Neutrophil (primary cell): ENCODE measurements at regions not wholly inside any gene's neighbourhood (a gene's known extent, or its start where the extent isn't known, plus 50 kb on each side); places are given as distances from the start of the nearest gene placed in this dataset.

Experiments
- H3K27ac ChIP-seq: fragments of 200-600 bp; sonication (generic); 2 replicates; pipeline ENCODE4 v1.5.1; 2016; ENCODE audit warnings: mild to moderate bottlenecking, moderate library complexity
- H3K27me3 ChIP-seq: fragments of 200-600 bp; sonication (generic); 2 replicates; pipeline ENCODE4 v1.6.0; 2016; ENCODE audit warnings: mild to moderate bottlenecking
- H3K36me3 ChIP-seq: fragments of 200-600 bp; sonication (generic); 2 replicates; pipeline ENCODE4 v1.5.1; 2017
- H3K4me1 ChIP-seq, 2 experiments: fragments of 200-600 bp in 1 of 2; sonication (generic) in 1 of 2; 1 replicate in 1 of 2; 2 replicates in 1 of 2; pipeline versions ENCODE4 v1.5.1 to v1.6.1; 2013 to 2016; ENCODE audit warnings: low read depth in 1 of 2, low read length in 1 of 2, mild to moderate bottlenecking in 1 of 2, moderate library complexity in 1 of 2; ENCODE audit not compliant: control insufficient read depth in 1 of 2, insufficient read depth in 1 of 2
- H3K4me3 ChIP-seq, 2 experiments: fragments of 200-600 bp in 1 of 2; sonication (generic) in 1 of 2; 1 replicate in 1 of 2; 2 replicates in 1 of 2; pipeline ENCODE4 v1.5.1; 2013 to 2016; ENCODE audit warnings: low read depth in 1 of 2, low read length in 1 of 2, mild to moderate bottlenecking in 1 of 2, moderate library complexity in 1 of 2
- H3K9me3 ChIP-seq: fragments of 200-600 bp; sonication (generic); 2 replicates; pipeline ENCODE4 v1.5.1; 2016
- TF ChIP-seq, protein P1 (sequence below): fragments of 200-600 bp; sonication (generic); IDR thresholded peaks from 2 replicates; pipeline ENCODE4 v1.5.1; 2016; ENCODE audit warnings: antibody characterized with exemption

DNA sequence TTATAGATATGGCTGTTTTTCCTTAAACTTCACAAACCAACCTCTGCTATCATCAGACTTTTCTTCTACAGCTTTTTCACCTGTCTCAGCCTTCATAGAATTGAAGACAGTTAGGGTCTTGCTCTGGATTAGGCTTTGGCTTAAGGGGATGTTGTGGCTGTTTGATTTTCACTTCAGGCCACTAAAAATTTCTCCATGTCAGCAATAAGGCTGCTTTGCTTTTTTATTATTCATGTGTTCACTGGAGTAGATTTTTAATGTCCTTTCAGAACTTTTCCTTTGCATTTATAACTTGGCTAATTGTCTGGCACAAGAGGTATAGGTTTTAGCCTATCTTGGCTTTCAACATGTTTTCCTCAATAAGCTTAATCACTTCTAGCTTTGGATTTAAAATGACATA is 392.6 kb downstream of the RFPL4B start:
- H3K9me3 ChIP-seq = no peaks in the 10 kb centered on the region
- H3K27me3 ChIP-seq = no peaks in the 10 kb centered on the region
- no peaks in the 10 kb centered on the region for H3K36me3 ChIP-seq
- no peaks in the 10 kb centered on the region for H3K4me1 ChIP-seq
- TF ChIP-seq, protein P1, sequence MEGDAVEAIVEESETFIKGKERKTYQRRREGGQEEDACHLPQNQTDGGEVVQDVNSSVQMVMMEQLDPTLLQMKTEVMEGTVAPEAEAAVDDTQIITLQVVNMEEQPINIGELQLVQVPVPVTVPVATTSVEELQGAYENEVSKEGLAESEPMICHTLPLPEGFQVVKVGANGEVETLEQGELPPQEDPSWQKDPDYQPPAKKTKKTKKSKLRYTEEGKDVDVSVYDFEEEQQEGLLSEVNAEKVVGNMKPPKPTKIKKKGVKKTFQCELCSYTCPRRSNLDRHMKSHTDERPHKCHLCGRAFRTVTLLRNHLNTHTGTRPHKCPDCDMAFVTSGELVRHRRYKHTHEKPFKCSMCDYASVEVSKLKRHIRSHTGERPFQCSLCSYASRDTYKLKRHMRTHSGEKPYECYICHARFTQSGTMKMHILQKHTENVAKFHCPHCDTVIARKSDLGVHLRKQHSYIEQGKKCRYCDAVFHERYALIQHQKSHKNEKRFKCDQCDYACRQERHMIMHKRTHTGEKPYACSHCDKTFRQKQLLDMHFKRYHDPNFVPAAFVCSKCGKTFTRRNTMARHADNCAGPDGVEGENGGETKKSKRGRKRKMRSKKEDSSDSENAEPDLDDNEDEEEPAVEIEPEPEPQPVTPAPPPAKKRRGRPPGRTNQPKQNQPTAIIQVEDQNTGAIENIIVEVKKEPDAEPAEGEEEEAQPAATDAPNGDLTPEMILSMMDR = no peak
- no peak overlapping the region for H3K4me3 ChIP-seq
- no peak overlapping the region for H3K27ac ChIP-seq

DNA sequence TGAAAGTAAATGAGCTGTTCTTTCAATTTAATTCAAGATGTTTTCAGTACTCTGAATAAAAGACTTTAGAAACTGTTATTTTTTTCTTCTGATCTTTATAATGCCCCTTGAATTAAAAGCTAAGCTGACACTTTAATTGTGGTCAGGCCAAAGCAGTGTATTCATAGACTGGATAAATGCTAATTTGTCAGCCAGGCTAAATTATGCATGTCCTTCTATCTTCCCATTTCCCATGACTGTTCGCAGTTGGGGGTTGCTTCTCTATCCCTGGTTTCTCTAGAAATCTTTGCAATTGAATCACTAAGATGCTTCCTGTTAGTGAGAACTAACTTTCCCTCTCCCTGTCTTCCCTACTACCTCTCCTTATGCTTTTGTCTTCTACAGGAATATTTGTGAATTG is 396.2 kb downstream of the RFPL4B start:
- peaks cover 31% of the 10 kb centered on the region in 2 experiments for H3K4me1 ChIP-seq
- no peak overlapping the region for H3K4me3 ChIP-seq
- no peaks in the 10 kb centered on the region for H3K36me3 ChIP-seq
- no peaks in the 10 kb centered on the region for H3K27me3 ChIP-seq
- H3K27ac ChIP-seq = no peak overlapping the region
- TF ChIP-seq, protein P1 = no peak
- H3K9me3 ChIP-seq = no peaks in the 10 kb centered on the region

DNA sequence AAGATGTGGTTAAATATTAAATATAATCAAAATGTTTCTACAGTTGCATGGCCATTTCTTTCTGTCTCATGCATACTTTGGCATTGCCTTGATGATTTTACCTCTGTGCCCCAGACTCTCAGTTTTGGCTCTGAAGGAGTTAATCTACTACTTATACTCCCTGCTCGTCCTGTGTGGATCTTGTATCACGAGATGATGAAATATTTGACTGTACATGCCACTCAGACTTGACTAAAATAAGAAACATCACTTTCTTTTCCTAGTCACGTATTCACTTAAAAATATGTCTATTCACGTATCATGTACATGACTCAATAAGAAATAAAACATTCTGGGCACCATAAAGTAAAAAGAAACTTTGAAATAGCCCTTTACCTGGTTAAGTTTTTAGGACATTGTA is 397.7 kb downstream of the RFPL4B start:
- H3K4me3 ChIP-seq = no peak overlapping the region
- no peaks in the 10 kb centered on the region for H3K36me3 ChIP-seq
- peaks cover 34 to 35% of the 10 kb centered on the region in 2 experiments for H3K4me1 ChIP-seq
- no peak overlapping the region for H3K27ac ChIP-seq
- TF ChIP-seq, protein P1 = no peak
- no peaks in the 10 kb centered on the region for H3K27me3 ChIP-seq
- H3K9me3 ChIP-seq = no peaks in the 10 kb centered on the region

DNA sequence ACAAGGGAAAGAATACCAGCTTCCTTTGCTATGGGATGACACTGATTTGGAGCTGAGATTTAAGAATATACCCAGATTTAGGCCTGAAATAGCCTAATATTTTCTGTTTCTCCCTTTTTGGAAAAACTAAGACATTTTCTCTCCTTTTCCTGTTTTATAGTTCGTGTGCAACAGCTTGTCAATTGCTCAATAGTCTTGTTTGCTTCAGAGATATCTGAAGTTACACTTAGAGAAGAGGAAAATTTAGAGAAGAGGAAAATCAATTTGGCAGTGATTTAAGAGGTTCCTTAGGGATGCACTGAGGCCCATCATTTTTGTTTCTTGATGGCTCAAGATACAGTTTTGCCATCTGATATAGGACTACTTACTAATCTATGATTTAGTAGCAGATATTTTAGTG is 398.6 kb downstream of the RFPL4B start:
- H3K9me3 ChIP-seq = no peaks in the 10 kb centered on the region
- H3K4me1 ChIP-seq = peaks cover 34 to 35% of the 10 kb centered on the region in 2 experiments
- H3K36me3 ChIP-seq = no peaks in the 10 kb centered on the region
- no peaks in the 10 kb centered on the region for H3K27me3 ChIP-seq
- H3K4me3 ChIP-seq = no peak overlapping the region
- TF ChIP-seq, protein P1 = no peak
- peak overlapping the region; percentile 8 for H3K27ac ChIP-seq

DNA sequence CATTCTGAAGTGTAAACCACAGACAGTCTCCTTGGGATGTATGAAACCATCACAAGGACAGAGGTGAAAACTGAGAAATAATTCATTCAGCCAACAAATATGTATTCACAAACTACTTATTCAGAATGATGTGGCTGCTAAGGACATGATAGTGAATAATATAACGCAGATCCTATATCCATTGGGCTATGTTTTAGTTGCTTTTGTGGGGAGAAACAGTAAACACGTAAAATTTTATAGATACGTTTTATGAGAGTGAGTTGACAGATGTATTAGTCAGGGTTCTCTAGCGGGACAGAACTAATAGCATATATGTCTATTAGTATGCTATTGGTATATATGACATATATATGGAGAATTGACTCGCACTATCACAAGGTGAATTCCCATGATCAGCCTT is 402.5 kb downstream of the RFPL4B start:
- TF ChIP-seq, protein P1 = no peak
- Histone ChIP-seq H3K27me3 (no peaks in the 10 kb centered on the region), H3K9me3 (no peaks in the 10 kb centered on the region), H3K4me1 (peaks cover 67 to 70% of the 10 kb centered on the region in 2 experiments), H3K4me3 (no peak overlapping the region), H3K27ac (no peak overlapping the region), H3K36me3 (no peaks in the 10 kb centered on the region)

DNA sequence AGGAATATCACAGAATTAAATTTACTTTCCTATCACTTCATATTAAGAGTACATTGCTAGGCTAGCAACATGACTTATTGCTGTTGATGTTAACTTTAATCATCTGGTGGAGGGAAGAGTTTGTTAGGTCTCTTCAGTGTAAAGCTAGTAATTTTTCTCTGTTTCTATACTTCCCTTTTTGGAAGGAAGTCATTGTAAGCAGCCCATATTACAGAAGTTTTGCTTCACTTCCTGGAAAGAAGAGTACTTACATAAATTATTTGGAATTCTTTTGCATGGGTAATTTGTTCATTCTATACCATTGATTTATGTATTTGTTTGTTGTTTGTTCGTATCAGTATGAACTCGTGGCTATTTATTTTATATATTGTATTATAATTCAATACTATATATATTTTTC is 405.2 kb downstream of the RFPL4B start:
- Histone ChIP-seq H3K27me3 (no peaks in the 10 kb centered on the region), H3K4me1 (peaks cover 52 to 56% of the 10 kb centered on the region in 2 experiments), H3K36me3 (no peaks in the 10 kb centered on the region), H3K9me3 (no peaks in the 10 kb centered on the region), H3K27ac (peak overlapping the region; percentile 74), H3K4me3 (no peak overlapping the region)
- TF ChIP-seq, protein P1 = no peak
